HG03135 (cell line): ENCODE measurements at regions not wholly inside any gene's neighbourhood (a gene's known extent, or its start where the extent isn't known, plus 50 kb on each side); places are given as distances from the start of the nearest gene placed in this dataset.
"Not testable (repeated sequence)": the region's sequence is repeated elsewhere in the genome, so short reads cannot be mapped to it uniquely, and the experiment has no call there.

Source experiments
- ATAC-seq: cut with Tn5 transposase; IDR thresholded peaks from one replicate; pipeline ENCODE4 v1.9.1; 2021; ENCODE audit warnings: mild to moderate bottlenecking, moderate library complexity; ENCODE audit not compliant: unreplicated experiment

- ATAC-seq, result not testable (repeated sequence)
Measured at GRCh38 chr3:75579091-75579490, 85.0 kb upstream of the FRG2C start.

- not testable (repeated sequence) for ATAC-seq
Measured at GRCh38 chr3:75579536-75579935, 84.6 kb upstream of the FRG2C start.

- ATAC-seq, result not testable (repeated sequence)
Measured at GRCh38 chr3:75579981-75580782, 83.9 kb upstream of the FRG2C start.

- not testable (repeated sequence) for ATAC-seq
Measured at GRCh38 chr3:75582536-75582935, 81.6 kb upstream of the FRG2C start.

- ATAC-seq, result not testable (repeated sequence)
Measured at GRCh38 chr3:75583116-75583515, 81.0 kb upstream of the FRG2C start.

GRCh38 chr3:75587695-75588094 lies 76.4 kb upstream of the FRG2C start:
- ATAC-seq, result not testable (repeated sequence)

- not testable (repeated sequence) for ATAC-seq
Measured at GRCh38 chr3:75590382-75590781, 73.7 kb upstream of the FRG2C start.

GRCh38 chr3:75604286-75604934 lies 59.7 kb upstream of the FRG2C start:
- ATAC-seq, result not testable (repeated sequence)

GRCh38 chr3:75607996-75608395 lies 56.1 kb upstream of the FRG2C start:
- not testable (repeated sequence) for ATAC-seq

GRCh38 chr3:75609598-75609997 lies 54.5 kb upstream of the FRG2C start:
- ATAC-seq, result not testable (repeated sequence)

GRCh38 chr3:75610773-75611172 lies 53.4 kb upstream of the FRG2C start:
- ATAC-seq, result no peak

- ATAC-seq, result not testable (repeated sequence)
Measured at GRCh38 chr3:75611724-75612460, 52.2 kb upstream of the FRG2C start.
